Keratinocyte (primary cell): ENCODE measurements at regions not wholly inside any gene's neighbourhood (a gene's known extent, or its start where the extent isn't known, plus 50 kb on each side); places are given as distances from the start of the nearest gene placed in this dataset.

Experiments used
- DNase-seq: peaks from one replicate; pipeline ENCODE4 v3.0.0-alpha.2; 2011; ENCODE audit warnings: low read depth, missing footprints, low spot score
- FAIRE-seq: peaks from 2 replicates; lab custom pipeline; 2011; peaks lifted over from hg19 to GRCh38; lab: Jason Lieb, UNC
- H2AFZ ChIP-seq: 2 replicates; pipeline ENCODE4 v1.6.0; 2012; ENCODE audit warnings: low read length, control low read depth, inconsistent platforms; ENCODE audit not compliant: control insufficient read depth
- H3K27ac ChIP-seq: 2 replicates; pipeline ENCODE4 v1.5.1; 2011; ENCODE audit warnings: low read length; ENCODE audit not compliant: control insufficient read depth, insufficient read depth
- H3K27me3 ChIP-seq: 3 replicates; pipeline ENCODE4 v1.6.0; 2011; ENCODE audit warnings: low read length; ENCODE audit not compliant: control insufficient read depth, insufficient read depth; ENCODE audit errors: extremely low read depth
- H3K36me3 ChIP-seq, 2 experiments: 2 replicates in 1 of 2; 3 replicates in 1 of 2; pipeline ENCODE4 v1.5.1; 2011; ENCODE audit warnings: low read length in 2 of 2, mild to moderate bottlenecking in 1 of 2; ENCODE audit not compliant: control insufficient read depth in 2 of 2, insufficient read depth in 2 of 2; ENCODE audit errors: extremely low read depth in 1 of 2
- H3K4me1 ChIP-seq: 3 replicates; pipeline ENCODE4 v1.5.1; 2011; ENCODE audit warnings: low read length; ENCODE audit not compliant: control insufficient read depth, insufficient read depth; ENCODE audit errors: extremely low read depth
- H3K4me2 ChIP-seq: 3 replicates; pipeline ENCODE4 v1.6.0; 2011; ENCODE audit warnings: low read depth, low read length; ENCODE audit not compliant: control insufficient read depth, insufficient read depth; ENCODE audit errors: extremely low read depth
- H3K4me3 ChIP-seq, 3 experiments: fragments of 200-600 bp in 1 of 3; sonication (generic) in 1 of 3; 2 replicates in 2 of 3; 3 replicates in 1 of 3; pipeline ENCODE4 v1.5.1; 2011 to 2016; ENCODE audit warnings: low read length in 3 of 3, mild to moderate bottlenecking in 3 of 3, control low read depth in 2 of 3, inconsistent platforms in 1 of 3, low read depth in 1 of 3, mixed read lengths in 1 of 3, mixed run types in 1 of 3, moderate library complexity in 1 of 3; ENCODE audit not compliant: control insufficient read depth in 2 of 3, insufficient read depth in 2 of 3; ENCODE audit errors: extremely low read depth in 1 of 3
- H3K79me2 ChIP-seq: 2 replicates; pipeline ENCODE4 v1.6.0; 2012; ENCODE audit warnings: low read length; ENCODE audit not compliant: control insufficient read depth, insufficient read depth
- H3K9ac ChIP-seq: 3 replicates; pipeline ENCODE4 v1.6.0; 2011; ENCODE audit warnings: low read length; ENCODE audit not compliant: control insufficient read depth, insufficient read depth; ENCODE audit errors: extremely low read depth
- H3K9me1 ChIP-seq: 3 replicates; pipeline ENCODE4 v1.6.0; 2011; ENCODE audit warnings: low read length; ENCODE audit not compliant: control insufficient read depth, insufficient read depth; ENCODE audit errors: extremely low read depth
- H3K9me3 ChIP-seq: 2 replicates; pipeline ENCODE4 v1.5.1; 2012; ENCODE audit warnings: low read depth, low read length; ENCODE audit not compliant: control insufficient read depth
- H4K20me1 ChIP-seq: 3 replicates; pipeline ENCODE4 v1.6.0; 2011; ENCODE audit warnings: low read length; ENCODE audit not compliant: control insufficient read depth, insufficient read depth; ENCODE audit errors: extremely low read depth
- EZH2 ChIP-seq: IDR thresholded peaks from one replicate; pipeline ENCODE4 v1.6.1; 2012; ENCODE audit warnings: inconsistent platforms, mild to moderate bottlenecking, low read length, moderate library complexity
- dilution Hi-C: fragments of 300-500 bp; cut with MboI; formaldehyde crosslinking; loops from one replicate; pipeline ENCODE4 v1.7.0; 2020; ENCODE audit warnings: low sequenced_read_pairs; ENCODE audit not compliant: extremely low pct_ligation_motif_present
- TF ChIP-seq, protein P1 (sequence below), 3 experiments: IDR thresholded peaks in 1 of 3; conservative IDR thresholded peaks in 1 of 3; optimal IDR thresholded peaks in 1 of 3; 2 replicates in 2 of 3; 3 replicates in 1 of 3; pipeline versions ENCODE3 to v1.5.1; 2011; ENCODE audit warnings: low read length in 3 of 3, mild to moderate bottlenecking in 3 of 3, moderate library complexity in 2 of 3, control low read depth in 1 of 3, inconsistent platforms in 1 of 3; ENCODE audit not compliant: insufficient read depth in 2 of 3; ENCODE audit errors: extremely low read depth in 1 of 3

DNA sequence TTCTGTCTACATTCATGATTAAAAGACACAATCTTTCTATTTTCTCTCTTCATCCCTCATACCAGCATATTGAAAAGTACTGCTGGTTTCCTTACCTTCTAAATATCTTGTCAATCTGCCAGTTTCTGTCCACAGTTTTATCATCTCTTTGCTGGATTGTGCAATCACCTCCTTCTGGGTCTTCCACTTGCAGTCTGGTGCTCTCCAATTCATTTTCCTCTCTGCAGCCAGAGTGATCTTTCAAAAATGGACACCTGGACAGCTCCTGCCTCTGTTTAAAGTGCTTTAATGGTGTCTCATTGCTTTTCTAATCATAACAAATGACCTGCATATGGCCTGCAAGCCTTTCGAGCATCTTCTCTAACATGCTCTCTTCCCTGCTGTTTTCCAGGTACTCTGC, 94.0 kb downstream of the C1QL2 start:
- H3K27me3 ChIP-seq: peaks cover 3% of the 10 kb centered on the region
- no peaks in the 10 kb centered on the region for H3K4me1 ChIP-seq
- no peaks in the 10 kb centered on the region for H3K36me3 ChIP-seq
- H4K20me1 ChIP-seq: no peaks in the 10 kb centered on the region
- H3K79me2 ChIP-seq: no peaks in the 10 kb centered on the region
- FAIRE-seq (no peak), DNase-seq (no peak)
- no peak overlapping the region for H3K9ac ChIP-seq
- no peaks in the 10 kb centered on the region for H3K9me3 ChIP-seq
- no peak overlapping the region for H3K4me2 ChIP-seq
- no peaks in the 10 kb centered on the region for H3K9me1 ChIP-seq
- H3K27ac ChIP-seq: no peak overlapping the region
- dilution Hi-C loops: no loop called here
- H3K4me3 ChIP-seq: no peak overlapping the region
- no peak overlapping the region for H2AFZ ChIP-seq
- no peak for TF ChIP-seq EZH2
- TF ChIP-seq, protein P1, sequence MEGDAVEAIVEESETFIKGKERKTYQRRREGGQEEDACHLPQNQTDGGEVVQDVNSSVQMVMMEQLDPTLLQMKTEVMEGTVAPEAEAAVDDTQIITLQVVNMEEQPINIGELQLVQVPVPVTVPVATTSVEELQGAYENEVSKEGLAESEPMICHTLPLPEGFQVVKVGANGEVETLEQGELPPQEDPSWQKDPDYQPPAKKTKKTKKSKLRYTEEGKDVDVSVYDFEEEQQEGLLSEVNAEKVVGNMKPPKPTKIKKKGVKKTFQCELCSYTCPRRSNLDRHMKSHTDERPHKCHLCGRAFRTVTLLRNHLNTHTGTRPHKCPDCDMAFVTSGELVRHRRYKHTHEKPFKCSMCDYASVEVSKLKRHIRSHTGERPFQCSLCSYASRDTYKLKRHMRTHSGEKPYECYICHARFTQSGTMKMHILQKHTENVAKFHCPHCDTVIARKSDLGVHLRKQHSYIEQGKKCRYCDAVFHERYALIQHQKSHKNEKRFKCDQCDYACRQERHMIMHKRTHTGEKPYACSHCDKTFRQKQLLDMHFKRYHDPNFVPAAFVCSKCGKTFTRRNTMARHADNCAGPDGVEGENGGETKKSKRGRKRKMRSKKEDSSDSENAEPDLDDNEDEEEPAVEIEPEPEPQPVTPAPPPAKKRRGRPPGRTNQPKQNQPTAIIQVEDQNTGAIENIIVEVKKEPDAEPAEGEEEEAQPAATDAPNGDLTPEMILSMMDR (optimal IDR thresholded peaks at IDR 0.05 in 1 of 3, IDR thresholded peaks at IDR 0.05 in 1 of 3, conservative IDR thresholded peaks at IDR 0.05 in 1 of 3; ENCODE audit: extremely low read depth in 1 of 3, insufficient read depth in 2 of 3, low read length in 3 of 3): no peak

DNA sequence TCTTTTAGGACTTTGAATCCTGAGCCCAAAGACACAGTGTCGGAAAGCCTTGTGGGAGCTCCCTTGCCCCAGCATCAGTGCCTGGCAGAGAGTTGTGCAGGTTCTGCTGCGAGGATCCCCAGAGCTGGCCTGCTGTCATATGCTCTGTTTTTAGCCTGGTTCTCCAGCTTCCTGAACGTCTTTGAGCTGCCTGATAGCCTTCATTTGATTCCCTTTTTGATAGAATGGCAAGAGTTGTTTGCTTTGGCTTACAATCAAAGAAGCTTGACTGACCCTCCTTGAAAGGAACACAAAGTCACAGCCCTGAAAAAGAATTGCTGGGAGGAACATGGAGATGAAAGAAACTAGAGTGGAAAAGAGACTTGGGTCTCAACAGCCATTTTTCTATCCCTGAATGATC, 95.4 kb downstream of the C1QL2 start:
- H3K36me3 ChIP-seq: no peaks in the 10 kb centered on the region
- dilution Hi-C loops: no loop called here
- TF ChIP-seq, protein P1 (optimal IDR thresholded peaks at IDR 0.05 in 1 of 3, IDR thresholded peaks at IDR 0.05 in 1 of 3, conservative IDR thresholded peaks at IDR 0.05 in 1 of 3; ENCODE audit: extremely low read depth in 1 of 3, insufficient read depth in 2 of 3, low read length in 3 of 3): no peak
- no peak for TF ChIP-seq EZH2
- no peaks in the 10 kb centered on the region for H3K4me1 ChIP-seq
- no peak for FAIRE-seq
- no peaks in the 10 kb centered on the region for H3K9me1 ChIP-seq
- H2AFZ ChIP-seq: no peak overlapping the region
- H3K4me2 ChIP-seq: no peak overlapping the region
- no peaks in the 10 kb centered on the region for H4K20me1 ChIP-seq
- H3K27me3 ChIP-seq: no peaks in the 10 kb centered on the region
- H3K4me3 ChIP-seq: no peak overlapping the region
- H3K27ac ChIP-seq: no peak overlapping the region
- DNase-seq: no peak
- no peaks in the 10 kb centered on the region for H3K9me3 ChIP-seq
- H3K79me2 ChIP-seq: no peaks in the 10 kb centered on the region
- no peak overlapping the region for H3K9ac ChIP-seq
